ENCODE measurements at regions not wholly inside any gene's neighbourhood (a gene's known extent, or its start where the extent isn't known, plus 50 kb on each side); places are given as distances from the start of the nearest gene placed in this dataset.

DNA sequence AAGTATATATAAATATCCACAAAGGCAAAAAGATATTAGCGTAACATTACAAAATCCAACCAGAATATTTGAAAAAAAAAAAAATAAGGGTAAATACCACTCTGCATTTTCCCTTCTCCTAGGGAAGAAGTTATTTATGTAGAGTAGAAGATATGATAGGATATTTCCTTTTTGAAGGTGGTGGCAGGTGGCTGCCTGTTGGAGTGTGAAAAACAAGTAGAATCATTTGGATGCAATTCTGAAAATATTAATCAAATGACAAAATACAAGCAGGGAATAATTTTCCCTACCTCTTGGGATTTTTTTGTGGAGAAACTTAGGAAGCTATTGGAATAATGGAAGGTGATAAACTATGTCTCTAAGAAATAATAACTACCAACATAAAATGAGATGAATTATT lies 62.5 kb upstream of the OGFRL1 start:
- TF ChIP-seq CTCF (IDR thresholded peaks at IDR 0.05; ENCODE audit: control extremely low read depth in 1 of 3, insufficient read depth in 1 of 3, low read depth in 1 of 3, low read length in 3 of 3): no peak
- no peak for TF ChIP-seq CHD7 (IDR thresholded peaks at IDR 0.05; ENCODE audit: insufficient replicate concordance, low read length)
- no peak for TF ChIP-seq POLR2AphosphoS5 (IDR thresholded peaks at IDR 0.05; ENCODE audit: low read depth, low read length)
- no peak for TF ChIP-seq SRF (IDR thresholded peaks at IDR 0.05; ENCODE audit: low read depth, low read length)
- no peak for TF ChIP-seq RNF2 (IDR thresholded peaks at IDR 0.05; ENCODE audit: borderline replicate concordance, low read depth, low read length, missing control alignments, poor library complexity, severe bottlenecking)
- TF ChIP-seq RAD21 (IDR thresholded peaks at IDR 0.05 in 1 of 2, conservative IDR thresholded peaks at IDR 0.05 in 1 of 2; ENCODE audit: low read depth in 2 of 2, low read length in 2 of 2): no peak
- TF ChIP-seq ASH2L (IDR thresholded peaks at IDR 0.05; ENCODE audit: low read length): no peak
- no peak for TF ChIP-seq POLR2A (IDR thresholded peaks at IDR 0.05; ENCODE audit: control extremely low read depth in 1 of 2, low read depth in 2 of 2, low read length in 2 of 2)
- no peak for TF ChIP-seq JUND (IDR thresholded peaks at IDR 0.05; ENCODE audit: low read length)
